AG20443 (cell line): ENCODE measurements at regions not wholly inside any gene's neighbourhood (a gene's known extent, or its start where the extent isn't known, plus 50 kb on each side); places are given as distances from the start of the nearest gene placed in this dataset.

Experiments used
- DNase-seq: peaks from one replicate; pipeline ENCODE4 v3.0.0; 2012; ENCODE audit warnings: low spot score, mixed read lengths

DNA sequence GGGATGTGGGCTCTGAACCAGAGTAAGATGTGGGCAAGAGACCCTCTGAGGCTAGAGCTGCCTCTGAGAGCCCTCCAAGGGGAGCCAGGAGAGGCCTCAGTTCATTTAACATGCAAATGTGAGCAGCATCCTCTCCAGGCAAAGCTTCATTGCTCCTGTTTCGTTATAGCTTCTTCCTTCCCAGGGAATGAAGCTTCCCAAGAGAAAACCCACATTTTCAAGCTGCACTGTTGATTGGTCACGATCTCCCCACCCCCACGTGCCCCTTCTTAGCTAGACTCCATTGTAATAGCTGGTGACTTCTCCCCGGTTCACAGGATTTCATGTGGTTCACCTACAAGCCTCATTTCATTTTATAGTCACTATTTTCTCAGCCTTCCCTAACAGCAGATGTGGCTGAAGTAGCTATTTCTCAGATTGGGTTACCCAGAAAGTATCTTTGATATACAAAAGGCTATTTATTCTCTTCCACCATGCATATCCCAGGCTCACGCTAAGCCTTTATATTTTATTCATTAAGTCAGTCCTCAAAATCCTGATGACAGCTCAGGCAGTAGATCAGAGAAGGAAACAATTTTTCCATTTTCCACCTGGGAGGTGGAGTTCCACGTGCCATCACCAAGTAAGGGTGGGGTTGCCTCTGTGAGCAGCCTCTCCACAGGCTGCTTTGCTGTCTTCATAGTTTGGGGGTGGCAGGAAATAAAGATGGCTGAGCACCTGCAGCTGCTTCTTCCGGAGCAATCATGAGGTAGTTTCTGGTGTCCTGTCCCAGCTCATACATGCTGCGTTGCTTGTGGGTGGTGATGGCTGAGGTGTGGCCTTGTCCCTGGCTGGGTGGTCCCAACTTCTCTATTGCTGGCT, 178.3 kb upstream of the RAB4A start:
- DNase-seq = no peak

DNA sequence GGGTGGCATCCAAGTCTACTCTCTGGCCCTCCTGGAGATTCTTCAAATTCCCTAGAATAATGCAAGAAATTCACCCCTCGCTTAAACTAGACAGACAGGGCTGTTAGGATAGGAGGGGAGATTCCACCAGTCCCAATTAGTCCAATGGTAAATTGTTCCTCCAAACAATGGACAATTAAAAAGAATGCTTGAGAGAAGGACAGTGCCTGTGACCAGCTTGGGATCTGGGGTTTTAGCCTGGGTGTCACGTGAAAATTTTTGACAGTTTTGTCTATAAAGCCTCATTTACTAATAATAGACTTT, 177.7 kb upstream of the RAB4A start:
- no peak for DNase-seq

DNA sequence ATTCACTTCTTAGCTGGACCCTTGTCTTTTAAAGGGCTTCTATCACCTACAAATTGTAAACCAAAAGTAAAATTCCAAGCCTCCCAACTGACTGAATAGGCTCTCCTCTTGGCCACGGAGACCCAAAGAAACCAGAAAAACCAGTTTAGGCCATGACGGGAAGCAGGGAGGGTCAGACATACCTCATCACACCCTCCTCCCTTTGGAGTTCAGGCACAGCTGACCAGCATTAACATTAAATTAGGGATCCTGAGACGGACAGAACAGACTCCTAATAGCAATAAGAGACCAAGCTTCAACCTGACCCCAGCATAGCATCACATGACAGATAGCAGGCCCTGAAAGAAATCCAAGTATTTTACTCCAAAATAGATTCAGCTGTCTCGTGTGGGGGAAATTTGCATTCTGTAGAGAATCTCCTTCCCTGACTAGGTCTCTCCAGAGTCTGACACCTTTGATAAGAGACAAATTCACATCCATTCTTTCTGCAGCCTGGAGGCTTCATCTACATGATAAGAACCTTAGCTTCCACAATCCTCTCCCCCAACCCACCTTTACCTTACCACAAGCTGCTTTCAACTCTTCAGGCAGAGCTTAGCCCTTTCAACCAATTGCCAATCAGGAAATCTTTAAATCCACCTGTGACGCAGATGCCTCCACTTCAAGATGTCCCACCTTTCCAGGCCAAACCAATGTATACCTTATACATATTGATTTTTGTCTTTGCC, 177.1 kb upstream of the RAB4A start:
- DNase-seq = no peak

DNA sequence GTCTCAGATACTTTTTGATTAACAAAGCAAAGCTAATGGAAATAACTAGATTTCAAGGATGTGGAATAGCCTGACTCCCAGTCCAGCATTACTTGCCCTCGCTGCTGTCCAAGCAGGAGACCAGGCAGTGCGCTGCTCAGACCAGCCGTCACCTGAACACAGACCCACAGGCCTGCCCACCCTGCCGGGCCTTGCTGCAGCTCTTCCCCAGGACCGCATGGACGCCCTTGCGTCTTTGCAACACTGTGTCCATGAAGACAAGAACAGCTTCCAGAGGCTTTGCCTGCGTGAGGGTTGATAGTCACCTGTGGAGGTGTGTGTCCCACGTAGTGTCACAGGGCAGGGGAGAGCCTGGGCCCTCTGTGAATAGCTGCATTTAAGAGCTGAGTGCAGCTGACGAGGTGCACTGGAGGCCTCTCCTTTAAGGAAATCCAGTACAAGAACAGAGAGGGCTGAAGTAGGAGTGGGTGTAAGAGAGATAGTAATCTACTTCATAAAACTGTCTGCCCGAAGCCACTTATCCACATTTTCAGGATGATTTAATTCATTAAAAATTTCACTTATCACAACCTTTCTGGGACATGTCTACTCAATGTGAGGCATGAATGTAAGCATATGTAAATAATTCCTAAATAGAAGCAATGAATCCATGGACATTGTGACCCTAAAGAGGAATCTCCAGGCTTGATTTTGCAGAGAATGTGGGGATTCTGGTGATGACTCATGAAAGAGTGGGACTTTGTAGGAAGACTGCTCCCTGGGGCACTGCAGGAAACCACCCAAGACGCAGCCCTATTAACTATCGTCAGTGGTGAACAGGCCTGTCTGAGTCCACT, 176.2 kb upstream of the RAB4A start:
- no peak for DNase-seq

DNA sequence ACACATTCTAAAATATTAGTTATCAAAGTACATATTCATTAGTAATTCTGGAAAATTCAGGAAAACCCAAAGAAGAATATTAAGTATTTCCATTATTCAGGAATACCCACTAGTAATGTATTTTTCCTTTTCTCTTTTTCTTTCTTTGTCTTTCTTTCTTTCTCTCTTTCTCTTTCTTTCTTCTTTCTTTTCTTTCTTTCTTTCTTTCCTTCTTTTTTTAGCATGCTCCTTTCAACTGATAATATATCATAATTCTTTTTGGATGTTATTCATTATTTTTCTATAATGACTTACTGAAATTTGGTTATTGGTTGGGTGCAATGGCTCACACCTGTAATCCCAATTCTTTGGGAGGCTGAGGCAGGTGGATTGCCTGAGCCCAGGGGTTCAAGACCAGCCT, 175.6 kb upstream of the RAB4A start:
- no peak for DNase-seq

DNA sequence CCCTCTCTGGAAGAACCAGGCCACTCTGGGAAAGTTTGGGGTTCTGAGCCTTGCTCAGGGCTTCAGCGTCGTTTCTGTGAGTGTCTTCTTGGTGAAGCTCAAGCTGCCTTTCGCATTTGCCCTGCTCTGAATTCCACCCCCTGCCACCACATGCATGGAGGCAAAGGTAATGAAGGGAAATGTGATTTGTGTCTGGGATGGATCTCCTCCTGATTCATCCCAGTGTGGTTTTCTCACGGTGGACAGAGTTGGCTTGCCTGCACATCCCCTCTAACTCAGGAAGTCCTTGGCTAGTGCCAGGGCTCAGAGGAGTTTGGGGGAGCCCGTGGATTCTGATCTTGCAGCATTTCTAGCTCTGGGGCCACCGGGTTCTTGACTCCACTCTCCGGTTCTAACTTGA, 173.6 kb upstream of the RAB4A start:
- DNase-seq = no peak

DNA sequence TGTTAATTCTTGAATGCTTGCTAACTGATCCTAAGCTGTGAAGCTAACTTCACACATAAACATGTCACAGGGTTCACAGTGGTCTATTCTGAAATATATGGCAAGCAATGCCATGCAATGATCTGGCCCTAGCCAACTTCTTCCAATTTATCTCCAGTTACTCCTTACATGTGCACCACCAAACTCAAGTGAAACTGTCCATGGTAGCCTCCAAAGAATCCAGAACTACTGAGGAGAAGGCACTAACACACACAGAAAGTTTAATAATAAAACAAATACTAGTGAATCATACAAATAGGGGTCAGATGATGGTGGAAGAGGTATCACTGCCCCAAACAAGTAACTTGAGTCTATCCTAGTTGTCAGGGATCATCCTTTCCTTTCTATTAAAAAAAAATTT, 172.6 kb upstream of the RAB4A start:
- DNase-seq = no peak

DNA sequence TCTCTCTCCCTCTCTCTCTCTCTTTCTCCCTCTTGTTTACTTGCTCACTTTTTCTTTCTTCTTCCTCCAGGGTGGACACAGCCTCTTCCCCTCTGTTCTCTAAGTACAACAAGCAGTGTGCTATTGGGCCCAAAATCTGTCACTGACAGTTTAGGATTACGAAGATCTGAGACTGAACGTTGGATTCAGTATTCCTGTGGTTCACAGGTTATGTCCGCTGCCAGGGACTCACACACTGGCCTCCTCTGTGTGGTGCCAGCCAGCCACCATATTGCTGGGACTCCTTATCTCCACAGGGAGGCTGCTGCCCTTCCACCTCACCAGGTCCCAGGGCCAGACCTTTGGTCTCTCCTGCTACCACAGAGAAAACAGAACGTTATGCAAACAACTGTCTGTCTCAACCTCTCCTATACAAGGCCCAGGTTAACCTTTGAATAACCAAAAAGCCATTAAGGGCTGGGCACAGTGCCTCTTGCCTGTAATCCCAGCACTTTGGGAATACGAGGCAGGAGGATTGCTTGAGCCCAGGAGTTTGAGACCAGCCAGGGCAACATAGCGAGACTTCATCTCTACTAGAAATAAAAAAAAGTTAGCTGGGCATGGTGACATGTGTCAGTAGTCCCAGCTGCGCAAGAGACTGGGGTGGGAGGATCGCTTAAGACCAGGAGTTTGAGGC, 171.9 kb upstream of the RAB4A start:
- DNase-seq = no peak

DNA sequence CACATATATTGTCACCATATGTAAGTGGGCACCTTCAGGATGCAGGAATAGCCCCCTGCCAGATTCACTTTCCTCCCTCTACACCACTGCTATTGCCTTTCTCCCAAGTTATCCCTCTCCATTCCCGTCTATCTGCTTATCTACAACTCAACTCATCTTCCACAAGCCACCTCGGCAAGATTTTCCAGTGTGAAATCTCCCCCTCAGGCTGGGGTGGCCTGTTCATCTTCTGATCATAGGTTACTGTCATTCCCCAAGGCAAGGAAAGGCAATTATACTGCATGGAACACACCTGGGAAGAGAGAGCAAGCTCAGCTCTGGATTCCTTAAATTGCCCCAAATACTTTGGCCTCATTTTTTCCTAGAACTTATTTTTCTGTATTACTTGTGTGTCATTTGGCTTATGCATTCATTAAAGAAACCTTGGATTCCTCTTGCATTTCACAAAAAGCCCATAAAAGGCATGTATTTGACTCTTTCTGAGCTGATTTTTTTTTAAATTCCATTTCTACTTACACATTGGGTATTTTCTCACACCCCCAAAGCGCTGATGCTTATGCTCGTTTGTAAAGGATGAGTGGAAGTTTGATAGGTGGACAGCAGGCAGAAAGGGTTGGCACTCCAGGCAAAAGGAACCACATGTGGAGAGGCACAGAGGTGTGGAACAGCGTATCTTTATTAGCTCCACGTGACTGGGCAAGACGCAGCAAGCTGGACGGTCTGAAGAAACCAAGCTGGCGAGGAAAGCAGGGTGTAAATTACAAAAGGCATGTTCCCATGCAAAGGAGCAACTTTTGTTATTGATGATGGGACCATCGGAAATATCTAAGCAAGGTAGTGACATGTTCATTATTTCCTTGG, 169.7 kb upstream of the RAB4A start:
- DNase-seq = no peak

DNA sequence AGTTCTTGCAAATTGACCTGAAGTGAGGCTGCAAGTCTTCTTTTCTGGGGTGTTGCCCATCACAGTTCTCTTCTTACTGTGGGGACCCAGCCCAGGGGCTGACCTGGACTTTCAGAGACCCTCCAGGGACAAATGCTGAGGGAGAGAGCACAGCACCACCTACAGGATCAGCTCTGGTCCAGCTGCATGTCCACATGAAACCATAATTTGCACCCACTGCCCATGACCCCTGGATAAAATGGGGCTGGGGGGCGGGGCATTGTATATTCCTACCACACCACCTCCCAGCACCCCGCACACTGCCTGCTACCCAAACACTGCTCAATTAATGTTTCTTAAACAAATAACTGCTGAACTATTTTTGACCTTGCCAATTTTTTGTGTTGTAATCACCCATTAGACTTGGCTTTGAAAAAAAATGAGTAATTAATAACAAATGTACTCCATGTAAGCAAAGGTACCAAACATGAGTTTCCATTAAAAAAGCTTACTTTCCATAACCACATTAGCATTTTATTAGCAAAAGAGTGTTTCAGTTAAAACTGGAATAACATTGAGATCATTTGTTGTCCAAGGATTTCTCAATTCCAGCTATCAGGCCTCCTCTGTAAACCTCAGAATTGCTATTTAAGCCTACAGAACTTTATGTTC, 168.0 kb upstream of the RAB4A start:
- no peak for DNase-seq

DNA sequence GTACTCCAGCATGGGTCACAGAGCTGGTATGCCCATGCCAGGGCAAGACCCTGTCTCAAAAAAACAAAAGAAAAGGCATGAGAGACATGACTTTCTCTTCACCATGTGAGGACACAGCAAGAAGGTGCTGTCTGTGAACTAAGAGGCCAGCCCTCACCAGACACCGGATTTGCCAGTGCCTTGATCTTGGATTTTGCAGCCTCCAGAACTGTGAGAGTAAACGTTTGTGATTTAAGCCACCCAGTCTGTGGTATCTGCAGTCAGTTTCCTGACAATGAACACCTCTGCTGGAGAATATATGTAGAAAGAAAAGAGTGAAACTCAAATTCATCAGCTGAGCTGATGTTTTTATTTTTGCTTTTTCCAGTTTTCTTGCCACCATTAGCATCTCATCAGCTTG, 166.3 kb upstream of the RAB4A start:
- no peak for DNase-seq

DNA sequence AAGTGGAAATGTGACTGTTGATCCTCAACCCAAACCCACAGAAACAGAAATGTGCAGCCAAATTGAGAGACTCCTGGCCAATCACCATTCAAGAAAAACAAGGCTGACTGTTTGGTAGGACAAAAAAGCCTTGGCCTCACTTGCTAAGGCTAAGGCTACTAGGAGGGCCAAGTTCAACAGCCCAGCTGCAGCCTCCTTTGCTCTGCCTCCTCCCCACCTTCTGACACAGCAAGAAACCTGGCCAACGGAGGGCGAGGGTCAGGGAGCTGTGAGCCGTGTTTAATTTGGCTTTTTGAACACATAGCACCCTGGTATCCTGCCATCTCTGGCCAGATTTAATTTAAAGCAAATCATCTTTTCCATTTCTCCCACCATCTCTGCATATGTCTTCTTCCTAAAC, 165.8 kb upstream of the RAB4A start:
- no peak for DNase-seq

DNA sequence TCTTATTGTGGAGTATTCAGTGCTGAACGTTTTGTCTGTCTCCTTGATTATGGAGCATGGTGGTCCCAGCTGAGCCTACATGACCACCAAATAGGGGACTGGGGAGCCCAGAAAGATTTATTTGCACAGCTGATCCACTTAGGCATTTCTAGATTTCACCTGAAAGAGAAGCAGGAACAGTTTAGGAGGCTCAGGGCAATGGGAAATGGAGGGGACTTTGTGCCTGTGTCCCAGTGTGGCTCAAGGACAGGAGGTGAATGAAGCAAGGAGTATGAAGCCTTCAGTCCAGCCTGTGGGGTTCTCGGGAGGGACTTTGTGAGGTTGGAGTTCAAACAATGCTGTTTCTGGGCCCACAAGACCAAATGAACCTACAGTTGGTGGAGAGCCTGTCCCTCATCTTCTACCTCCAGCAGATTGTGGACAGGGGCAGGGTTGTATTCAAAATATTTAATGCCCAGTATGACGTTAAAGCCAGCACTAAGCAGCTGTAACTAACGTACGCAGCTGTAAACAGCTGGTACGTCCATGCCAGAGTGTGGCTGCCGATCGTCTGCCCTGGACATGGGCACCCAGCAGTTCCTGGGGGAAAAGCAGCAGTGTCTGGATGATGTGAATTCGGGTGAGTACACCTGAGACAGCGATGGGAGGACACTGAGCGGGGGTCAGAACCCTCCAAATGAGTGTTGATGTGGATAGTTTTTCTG, 164.9 kb upstream of the RAB4A start:
- no peak for DNase-seq

DNA sequence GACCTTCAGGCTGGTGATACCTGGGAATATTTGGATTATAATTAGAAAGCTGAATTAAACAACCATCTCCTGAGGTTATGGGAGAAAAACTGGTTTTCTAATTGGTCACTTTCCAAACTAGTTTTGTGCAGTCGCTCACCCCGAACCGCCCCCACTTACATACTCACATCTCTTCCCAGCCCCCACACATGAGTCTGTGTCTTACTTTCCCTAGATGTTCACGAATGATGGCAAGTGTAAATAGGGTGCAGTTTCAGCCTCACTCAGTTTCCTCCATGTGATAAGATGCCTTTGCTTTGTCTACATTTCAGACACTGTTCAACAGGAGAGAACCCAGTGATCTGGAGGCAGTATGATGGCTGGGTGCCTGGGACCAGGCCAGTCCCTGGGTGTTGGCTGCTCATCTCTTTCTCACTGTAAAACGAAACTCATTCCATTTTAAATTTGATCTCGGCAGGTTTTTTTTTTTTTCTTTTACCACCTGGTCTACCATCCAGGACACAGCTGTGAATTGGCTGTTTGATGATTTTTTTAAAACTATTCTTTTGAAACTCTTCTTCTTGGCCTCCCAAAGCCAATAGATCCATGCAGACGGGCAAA, 164.3 kb upstream of the RAB4A start:
- no peak for DNase-seq

DNA sequence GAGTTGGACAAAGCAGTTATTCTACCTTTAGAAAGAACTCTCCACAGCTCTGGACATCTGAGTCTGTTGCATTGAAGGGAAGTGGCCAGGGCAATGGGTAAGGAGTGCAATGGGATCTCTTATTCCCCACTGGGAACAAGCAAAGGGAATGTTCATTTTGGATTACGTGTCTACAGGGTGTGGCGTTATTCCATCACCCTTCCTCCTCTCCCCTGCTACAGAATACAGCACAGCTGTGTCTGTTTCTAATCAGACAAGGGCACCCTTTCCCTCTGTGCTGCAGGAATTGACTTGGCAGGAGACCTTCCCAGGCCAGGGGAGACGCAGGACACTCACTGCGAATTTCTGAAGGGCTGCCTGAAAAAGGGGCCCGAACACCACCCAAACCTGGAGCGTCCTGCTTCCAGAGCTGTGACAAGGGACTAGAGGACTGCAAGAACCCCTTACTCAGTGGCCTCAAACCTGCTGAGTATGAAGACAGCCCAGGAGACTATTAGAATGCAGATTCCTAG, 163.6 kb upstream of the RAB4A start:
- no peak for DNase-seq

DNA sequence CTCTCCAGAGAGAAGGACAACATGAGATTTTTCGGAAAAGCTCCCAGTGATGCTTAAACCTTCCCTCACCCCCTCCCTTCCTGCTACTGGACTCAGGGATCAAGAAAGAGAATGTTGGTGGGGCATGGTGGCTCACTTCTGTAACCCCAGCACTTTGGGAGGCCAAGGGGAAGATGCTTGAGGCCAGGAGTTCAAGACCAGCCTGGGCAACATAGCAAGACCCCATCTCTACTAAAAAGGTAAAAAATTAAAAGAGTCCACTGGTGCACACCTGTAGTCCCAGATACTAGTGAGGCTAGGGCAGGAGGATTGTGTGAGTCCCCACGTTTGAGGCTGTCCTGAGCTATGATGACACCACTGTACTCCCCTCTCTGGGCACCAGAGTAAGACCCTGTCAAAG, 162.9 kb upstream of the RAB4A start:
- DNase-seq = no peak

DNA sequence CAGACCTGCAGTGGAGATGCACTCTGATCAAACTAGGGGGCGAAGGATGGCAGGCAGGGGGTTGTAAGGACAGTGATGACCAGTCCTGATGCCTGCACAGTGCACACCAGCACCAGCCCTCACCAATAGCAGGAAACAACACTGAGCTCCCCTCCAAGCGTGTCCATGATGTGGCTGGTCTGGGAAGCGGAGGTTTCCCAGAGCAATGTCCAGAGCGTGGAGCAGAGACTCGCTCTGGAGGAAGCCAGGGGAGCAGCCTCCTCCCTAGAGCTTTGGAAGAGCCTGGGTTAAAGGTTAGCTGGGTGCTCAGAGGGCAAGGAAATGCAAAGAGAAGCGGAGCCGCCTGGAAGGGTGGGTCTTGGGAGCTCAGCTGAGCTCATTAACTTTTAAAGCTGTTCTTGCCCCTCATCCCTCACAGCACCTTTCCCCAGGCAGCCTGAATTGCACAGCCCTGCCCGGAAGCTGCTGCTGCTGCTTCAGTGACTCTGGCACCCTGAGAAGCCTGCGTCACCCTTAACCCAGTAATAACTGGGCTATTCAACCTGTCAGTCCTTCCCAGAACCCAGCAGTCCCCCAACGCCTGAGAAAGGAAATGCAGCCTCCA, 162.2 kb upstream of the RAB4A start:
- DNase-seq = no peak

DNA sequence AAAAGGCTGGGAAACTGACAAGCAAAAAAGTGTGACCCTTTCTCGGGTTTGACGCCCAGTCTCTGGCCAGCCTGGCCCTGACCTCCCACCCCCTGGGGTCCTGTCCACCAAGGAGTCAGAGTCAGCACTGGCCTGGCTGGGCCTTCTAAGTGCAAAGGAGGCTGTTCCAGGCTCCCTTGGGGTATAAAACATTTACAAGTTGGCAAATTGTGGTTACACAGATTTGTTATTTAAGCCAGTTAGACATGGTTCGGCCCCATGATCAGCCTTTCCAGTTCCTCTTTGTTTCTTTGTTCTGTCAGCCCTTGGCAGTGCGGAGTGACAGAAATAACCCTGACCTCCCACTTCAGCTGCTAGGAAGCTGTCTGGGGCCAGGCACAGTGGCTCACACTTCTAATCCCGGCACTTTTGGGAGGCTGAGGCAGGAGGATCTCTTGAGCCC, 161.6 kb upstream of the RAB4A start:
- DNase-seq = no peak

DNA sequence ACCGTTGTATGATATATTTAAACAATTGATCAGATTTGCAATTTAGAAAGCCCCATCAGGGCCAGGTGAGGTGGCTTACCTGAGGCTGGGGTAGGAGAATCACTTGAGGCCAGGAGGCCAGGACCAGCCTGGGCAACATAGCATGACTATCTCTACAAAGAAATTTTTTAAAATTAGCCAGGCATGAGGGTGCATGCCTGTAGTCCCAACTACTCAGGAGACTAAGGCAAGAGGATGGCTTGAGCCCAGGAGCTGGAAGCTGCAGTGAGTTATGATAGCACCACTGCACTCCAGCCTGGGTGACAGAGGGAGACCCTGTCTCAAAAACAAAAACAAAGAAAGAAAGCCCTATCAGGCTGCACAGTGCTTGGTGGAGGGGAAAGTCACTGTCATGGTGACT, 159.9 kb upstream of the RAB4A start:
- no peak for DNase-seq
